DND-41 (cell line): ENCODE measurements at regions not wholly inside any gene's neighbourhood (a gene's known extent, or its start where the extent isn't known, plus 50 kb on each side); places are given as distances from the start of the nearest gene placed in this dataset.

ENCODE experiments used
- EZH2 ChIP-seq: IDR thresholded peaks from 3 replicates; pipeline ENCODE4 v1.6.1; 2012; ENCODE audit warnings: borderline replicate concordance, low read depth, mild to moderate bottlenecking, moderate library complexity, low read length, inconsistent platforms; ENCODE audit not compliant: severe bottlenecking
- TF ChIP-seq, protein P1 (sequence below): IDR thresholded peaks from 2 replicates; pipeline ENCODE4 v1.5.1; 2012; ENCODE audit warnings: borderline replicate concordance, low read length, moderate library complexity, mild to moderate bottlenecking; ENCODE audit not compliant: poor library complexity, severe bottlenecking; ENCODE audit errors: extremely low read depth

- TF ChIP-seq, protein P1, sequence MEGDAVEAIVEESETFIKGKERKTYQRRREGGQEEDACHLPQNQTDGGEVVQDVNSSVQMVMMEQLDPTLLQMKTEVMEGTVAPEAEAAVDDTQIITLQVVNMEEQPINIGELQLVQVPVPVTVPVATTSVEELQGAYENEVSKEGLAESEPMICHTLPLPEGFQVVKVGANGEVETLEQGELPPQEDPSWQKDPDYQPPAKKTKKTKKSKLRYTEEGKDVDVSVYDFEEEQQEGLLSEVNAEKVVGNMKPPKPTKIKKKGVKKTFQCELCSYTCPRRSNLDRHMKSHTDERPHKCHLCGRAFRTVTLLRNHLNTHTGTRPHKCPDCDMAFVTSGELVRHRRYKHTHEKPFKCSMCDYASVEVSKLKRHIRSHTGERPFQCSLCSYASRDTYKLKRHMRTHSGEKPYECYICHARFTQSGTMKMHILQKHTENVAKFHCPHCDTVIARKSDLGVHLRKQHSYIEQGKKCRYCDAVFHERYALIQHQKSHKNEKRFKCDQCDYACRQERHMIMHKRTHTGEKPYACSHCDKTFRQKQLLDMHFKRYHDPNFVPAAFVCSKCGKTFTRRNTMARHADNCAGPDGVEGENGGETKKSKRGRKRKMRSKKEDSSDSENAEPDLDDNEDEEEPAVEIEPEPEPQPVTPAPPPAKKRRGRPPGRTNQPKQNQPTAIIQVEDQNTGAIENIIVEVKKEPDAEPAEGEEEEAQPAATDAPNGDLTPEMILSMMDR: no peak
- TF ChIP-seq EZH2: no peak
Observed at GRCh38 chr6:48658915-48659314, 547.9 kb upstream of the PTCHD4 start.
